HCT116 (cell line): ENCODE measurements at regions not wholly inside any gene's neighbourhood (a gene's known extent, or its start where the extent isn't known, plus 50 kb on each side); places are given as distances from the start of the nearest gene placed in this dataset.

Source experiments
- ATAC-seq: fragments of 200-7000 bp; cut with Tn5 transposase; 2 replicates; pipeline ENCODE4 v1.9.1; 2020; ENCODE audit warnings: mild to moderate bottlenecking, moderate library complexity
- BruUV-seq: library from RNA; stranded (reverse); fragments of 400-500 nt; replicated peaks from 2 replicates; lab custom pipeline; 2021; lab: Mats Ljungman, UMichigan
- CTCF ChIA-PET: fragments of 300-600 bp; sonication (Branson Sonifier 250); formaldehyde crosslinking; loops from one replicate; lab custom pipeline; 2021; ENCODE audit warnings: antibody characterized with exemption; lab: Charles Lee
- POLR2A ChIA-PET: fragments of 300-600, 350-600 bp; sonication (Branson Sonifier 250); formaldehyde crosslinking; loops from one replicate; lab custom pipeline; 2021; ENCODE audit warnings: antibody characterized with exemption; lab: Charles Lee
- RAD21 ChIA-PET, 2 experiments: fragments of 300-600 bp; sonication (Branson Sonifier 250); formaldehyde crosslinking; loops; one replicate each; lab custom pipeline; 2023; ENCODE audit warnings: low total read pairs in 2 of 2; ENCODE audit not compliant: uncharacterized antibody in 2 of 2, unreplicated experiment in 2 of 2, low non-redundant PET in 1 of 2; lab: Charles Lee
- DNase-seq: peaks from one replicate; pipeline ENCODE4 v3.0.0-alpha.2; 2010; ENCODE audit warnings: low read depth, low spot score
- H2AFZ ChIP-seq: fragments of 200-600 bp; shearing (Covaris generic), sonication (generic); 2 replicates; pipeline ENCODE4 v1.6.1; 2017; ENCODE audit warnings: low read depth, mixed run types, mixed read lengths, antibody characterized with exemption, low read length; ENCODE audit not compliant: poor library complexity, severe bottlenecking
- H3K27ac ChIP-seq: 2 replicates; pipeline ENCODE4 v1.5.1; 2012; ENCODE audit warnings: low read depth, low read length
- H3K27me3 ChIP-seq: fragments of 200-600 bp; sonication (generic); 2 replicates; pipeline ENCODE4 v1.6.1; 2016; ENCODE audit warnings: mixed run types, low read length, mixed read lengths; ENCODE audit not compliant: insufficient read depth
- H3K36me3 ChIP-seq, 2 experiments: fragments of 200-500 bp in 1 of 2; fragments of 200-600 bp in 1 of 2; sonication (Bioruptor generic) in 1 of 2; sonication (generic) in 1 of 2; 2 replicates each; pipeline versions ENCODE4 v1.5.1 to v1.6.1; 2014 to 2016; ENCODE audit warnings: low read length in 2 of 2, inconsistent platforms in 1 of 2, mixed read lengths in 1 of 2, mixed run types in 1 of 2; ENCODE audit not compliant: insufficient read depth in 2 of 2, control insufficient read depth in 1 of 2
- H3K4me1 ChIP-seq, 2 experiments: fragments of 200-600 bp in 1 of 2; sonication (generic) in 1 of 2; 2 replicates each; pipeline versions ENCODE4 v1.5.1 to v1.6.1; 2012 to 2017; ENCODE audit warnings: low read length in 2 of 2, inconsistent platforms in 1 of 2, mild to moderate bottlenecking in 1 of 2, mixed read lengths in 1 of 2, mixed run types in 1 of 2, moderate library complexity in 1 of 2; ENCODE audit not compliant: insufficient read depth in 2 of 2, control insufficient read depth in 1 of 2
- H3K4me2 ChIP-seq: fragments of 200-600 bp; sonication (generic); 2 replicates; pipeline ENCODE4 v1.6.1; 2017; ENCODE audit warnings: mixed run types, low read length, mixed read lengths
- H3K4me3 ChIP-seq, 2 experiments: fragments of 200-600 bp in 1 of 2; sonication (generic) in 1 of 2; replicated peaks in 1 of 2; 2 replicates each; pipeline ENCODE4 v1.5.1; 2011 to 2016; ENCODE audit warnings: low read length in 2 of 2, control low read depth in 1 of 2, low read depth in 1 of 2, mild to moderate bottlenecking in 1 of 2, mixed read lengths in 1 of 2, mixed run types in 1 of 2
- H3K79me2 ChIP-seq: fragments of 200-600 bp; sonication (generic); 2 replicates; pipeline ENCODE4 v1.6.1; 2017; ENCODE audit warnings: mild to moderate bottlenecking, mixed run types, low read length, moderate library complexity, mixed read lengths; ENCODE audit not compliant: insufficient read depth
- H3K9ac ChIP-seq: fragments of 200-600 bp; sonication (generic); 2 replicates; pipeline ENCODE4 v1.6.1; 2016; ENCODE audit warnings: low read length, mixed read lengths
- H3K9me2 ChIP-seq: fragments of 200-600 bp; sonication (generic), shearing (Covaris generic); 2 replicates; pipeline ENCODE4 v1.6.1; 2017; ENCODE audit warnings: mixed run types, mild to moderate bottlenecking, moderate library complexity; ENCODE audit not compliant: insufficient read depth
- H3K9me3 ChIP-seq, 2 experiments: fragments of 200-500 bp in 1 of 2; fragments of 200-600 bp in 1 of 2; sonication (Bioruptor generic) in 1 of 2; sonication (generic) in 1 of 2; 2 replicates each; pipeline ENCODE4 v1.6.1; 2014 to 2017; ENCODE audit warnings: low read length in 2 of 2, mixed read lengths in 2 of 2, inconsistent platforms in 1 of 2, low read depth in 1 of 2, mild to moderate bottlenecking in 1 of 2, mixed run types in 1 of 2, moderate library complexity in 1 of 2; ENCODE audit not compliant: control insufficient read depth in 1 of 2, insufficient read depth in 1 of 2
- H4K20me1 ChIP-seq: fragments of 200-600 bp; sonication (generic), shearing (Covaris generic); 2 replicates; pipeline ENCODE4 v1.6.1; 2017; ENCODE audit warnings: mixed run types, mild to moderate bottlenecking, moderate library complexity; ENCODE audit not compliant: insufficient read depth
- CEBPB ChIP-seq: IDR thresholded peaks from 2 replicates; pipeline ENCODE4 v1.6.1; 2012; ENCODE audit warnings: low read depth
- CTCF ChIP-seq, 3 experiments: fragments of 200-600 bp in 1 of 3; sonication (generic) in 1 of 3; IDR thresholded peaks in 2 of 3; conservative IDR thresholded peaks in 1 of 3; 2 replicates each; pipeline ENCODE4 v1.5.1; 2012 to 2017; ENCODE audit warnings: low read depth in 2 of 3, low read length in 2 of 3, antibody characterized with exemption in 1 of 3, borderline replicate concordance in 1 of 3, control low read depth in 1 of 3, mild to moderate bottlenecking in 1 of 3, mixed read lengths in 1 of 3, mixed run types in 1 of 3, moderate library complexity in 1 of 3; ENCODE audit not compliant: insufficient read depth in 1 of 3
- EGR1 ChIP-seq: IDR thresholded peaks from 2 replicates; pipeline ENCODE4 v1.6.1; 2012; ENCODE audit warnings: low read depth
- EZH2phosphoT487 ChIP-seq: fragments of 200-600 bp; IDR thresholded peaks from 2 replicates; pipeline ENCODE4 v1.6.1; 2018; ENCODE audit warnings: antibody characterized with exemption, borderline replicate concordance
- FOSL1 ChIP-seq: IDR thresholded peaks from 2 replicates; pipeline ENCODE4 v1.6.1; 2012; ENCODE audit warnings: low read depth
- JUND ChIP-seq: IDR thresholded peaks from 2 replicates; pipeline ENCODE4 v1.6.1; 2012
- MAX ChIP-seq: IDR thresholded peaks from 2 replicates; pipeline ENCODE4 v1.6.1; 2012
- POLR2A ChIP-seq: IDR thresholded peaks from 2 replicates; pipeline ENCODE4 v1.7.0; 2011; ENCODE audit warnings: borderline replicate concordance; ENCODE audit not compliant: insufficient read depth, insufficient read length; ENCODE audit errors: extremely low read depth
- POLR2AphosphoS5 ChIP-seq: IDR thresholded peaks from 2 replicates; pipeline ENCODE4 v1.6.1; 2011; ENCODE audit warnings: mild to moderate bottlenecking, low read depth, low read length, moderate library complexity
- RAD21 ChIP-seq: IDR thresholded peaks from 2 replicates; pipeline ENCODE4 v1.6.1; 2012; ENCODE audit warnings: low read depth, mild to moderate bottlenecking
- REST ChIP-seq: IDR thresholded peaks from 2 replicates; pipeline ENCODE4 v1.6.1; 2012; ENCODE audit warnings: low read depth
- SIN3A ChIP-seq: IDR thresholded peaks from 2 replicates; pipeline ENCODE4 v1.6.1; 2012; ENCODE audit warnings: low read depth
- SP1 ChIP-seq: IDR thresholded peaks from 2 replicates; pipeline ENCODE4 v1.6.1; 2012; ENCODE audit warnings: low read depth
- SRF ChIP-seq: IDR thresholded peaks from 2 replicates; pipeline ENCODE4 v1.6.1; 2012; ENCODE audit warnings: low read depth
- TCF7L2 ChIP-seq: IDR thresholded peaks from 2 replicates; pipeline ENCODE4 v1.7.0; 2011; ENCODE audit warnings: borderline replicate concordance, inconsistent platforms; ENCODE audit not compliant: insufficient read depth, insufficient read length; ENCODE audit errors: extremely low read depth
- ZBTB33 ChIP-seq: IDR thresholded peaks from 2 replicates; pipeline ENCODE4 v1.6.1; 2011; ENCODE audit warnings: mild to moderate bottlenecking, low read length, moderate library complexity; ENCODE audit not compliant: insufficient replicate concordance; ENCODE audit errors: extremely low read depth
- ZFX ChIP-seq: fragments of 450-650 bp; IDR thresholded peaks from 2 replicates; pipeline ENCODE4 v1.6.1; 2017
- ZNF274 ChIP-seq: fragments of 200-500 bp; sonication (Bioruptor generic); IDR thresholded peaks from 2 replicates; pipeline ENCODE4 v1.6.1; 2014; ENCODE audit warnings: mild to moderate bottlenecking, low read depth, low read length, inconsistent platforms
- intact Hi-C: fragments of 100-400 bp; cut with micrococcal nuclease; formaldehyde crosslinking; loops from 2 replicates; pipeline ENCODE4 v1.10.0; 2022

GRCh38 chr1:208787219-208787618 lies 543.0 kb upstream of the PLXNA2 start:
- no peak for ATAC-seq
- intact Hi-C loops: no loop called here
- Histone ChIP-seq H2AFZ (no peak overlapping the region), H3K9ac (no peak overlapping the region), H3K4me1 (no peaks in the 10 kb centered on the region), H3K27me3 (0 out of 2 replicates have a peak, but pooled peaks cover 4% of the 10 kb centered on the region), H3K9me2 (no peaks in the 10 kb centered on the region), H3K79me2 (no peaks in the 10 kb centered on the region), H3K4me2 (no peak overlapping the region), H3K9me3 (no peaks in the 10 kb centered on the region), H3K36me3 (no peaks in the 10 kb centered on the region), H3K27ac (no peak overlapping the region), H4K20me1 (no peaks in the 10 kb centered on the region), H3K4me3 (no peak overlapping the region)
- ChIA-PET POLR2A (no interaction called here), RAD21 (no interaction called here), CTCF (no interaction called here)
- TF ChIP-seq FOSL1 (no peak), SIN3A (no peak), CEBPB (no peak), EGR1 (no peak), REST (no peak), TCF7L2 (no peak), POLR2AphosphoS5 (no peak), JUND (no peak), SRF (no peak), ZNF274 (no peak), MAX (no peak), RAD21 (no peak), CTCF (IDR thresholded peaks at IDR 0.05 in 2 of 3, conservative IDR thresholded peaks at IDR 0.05 in 1 of 3; ENCODE audit: borderline replicate concordance in 1 of 3, insufficient read depth in 1 of 3, low read depth in 2 of 3, low read length in 2 of 3) (no peak), SP1 (no peak), POLR2A (no peak), EZH2phosphoT487 (no peak), ZFX (no peak), ZBTB33 (no peak)
- BruUV-seq: no TSS peak
- DNase-seq: no peak
